ENCODE measurements at regions not wholly inside any gene's neighbourhood (a gene's known extent, or its start where the extent isn't known, plus 50 kb on each side); places are given as distances from the start of the nearest gene placed in this dataset.

- no peak overlapping the region for H2AFZ ChIP-seq (ENCODE audit: low read depth, low read length)
- no peaks in the 10 kb centered on the region for H3K27me3 ChIP-seq (ENCODE audit: low read depth, low read length)
Observed at GRCh38 chr3:153829606-153830170, 291.5 kb upstream of the ARHGEF26 start.

GRCh38 chr3:153830552-153830951 is 290.6 kb upstream of the ARHGEF26 start:
- no peaks in the 10 kb centered on the region for H3K4me1 ChIP-seq (ENCODE audit: low read length)
- no peak overlapping the region for H3K4me3 ChIP-seq (ENCODE audit: low read length)
- TF ChIP-seq EZH2phosphoT487 (IDR thresholded peaks at IDR 0.05; ENCODE audit: low read depth) = no peak
- TF ChIP-seq CTCF (IDR thresholded peaks at IDR 0.05; ENCODE audit: low read depth, low read length) = no peak

More at GRCh38 chr3:153829606-153830170, 291.5 kb upstream of the ARHGEF26 start:
- Histone ChIP-seq H3K4me2 (ENCODE audit: low read length) (no peak overlapping the region), H3K79me2 (ENCODE audit: low read length) (no peaks in the 10 kb centered on the region), H3K4me3 (ENCODE audit: low read length) (no peak overlapping the region), H3K9me3 (ENCODE audit: insufficient read depth, low read length) (no peaks in the 10 kb centered on the region), H3K27ac (ENCODE audit: low read length) (no peak overlapping the region), H3K4me1 (ENCODE audit: low read length) (no peaks in the 10 kb centered on the region), H4K20me1 (ENCODE audit: insufficient read depth, low read length) (no peaks in the 10 kb centered on the region), H3K36me3 (replicated peaks; ENCODE audit: low read depth, low read length) (no peaks in the 10 kb centered on the region), H3K9ac (ENCODE audit: low read length) (no peak overlapping the region)
- no peak for TF ChIP-seq CTCF (IDR thresholded peaks at IDR 0.05; ENCODE audit: low read depth, low read length)
- TF ChIP-seq EZH2phosphoT487 (IDR thresholded peaks at IDR 0.05; ENCODE audit: low read depth) = no peak

GRCh38 chr3:153835540-153835939 is 285.6 kb upstream of the ARHGEF26 start:
- Histone ChIP-seq H3K4me1 (ENCODE audit: low read length) (no peaks in the 10 kb centered on the region), H3K79me2 (ENCODE audit: low read length) (no peaks in the 10 kb centered on the region), H3K27ac (ENCODE audit: low read length) (no peak overlapping the region), H4K20me1 (ENCODE audit: insufficient read depth, low read length) (no peaks in the 10 kb centered on the region), H3K27me3 (ENCODE audit: low read depth, low read length) (no peaks in the 10 kb centered on the region), H3K9ac (ENCODE audit: low read length) (no peak overlapping the region), H2AFZ (ENCODE audit: low read depth, low read length) (no peak overlapping the region), H3K9me3 (ENCODE audit: insufficient read depth, low read length) (no peaks in the 10 kb centered on the region), H3K4me3 (ENCODE audit: low read length) (no peak overlapping the region), H3K4me2 (ENCODE audit: low read length) (no peak overlapping the region), H3K36me3 (replicated peaks; ENCODE audit: low read depth, low read length) (no peaks in the 10 kb centered on the region)
- TF ChIP-seq EZH2phosphoT487 (IDR thresholded peaks at IDR 0.05; ENCODE audit: low read depth) (no peak), CTCF (IDR thresholded peaks at IDR 0.05; ENCODE audit: low read depth, low read length) (peak; percentile 24)

More at GRCh38 chr3:153830552-153830951, 290.6 kb upstream of the ARHGEF26 start:
- H3K4me2 ChIP-seq (ENCODE audit: low read length) = no peak overlapping the region
- no peak overlapping the region for H2AFZ ChIP-seq (ENCODE audit: low read depth, low read length)
- H4K20me1 ChIP-seq (ENCODE audit: insufficient read depth, low read length) = no peaks in the 10 kb centered on the region
- no peaks in the 10 kb centered on the region for H3K36me3 ChIP-seq (replicated peaks; ENCODE audit: low read depth, low read length)
- H3K9ac ChIP-seq (ENCODE audit: low read length) = no peak overlapping the region
- no peaks in the 10 kb centered on the region for H3K27me3 ChIP-seq (ENCODE audit: low read depth, low read length)
- no peaks in the 10 kb centered on the region for H3K9me3 ChIP-seq (ENCODE audit: insufficient read depth, low read length)
- no peaks in the 10 kb centered on the region for H3K79me2 ChIP-seq (ENCODE audit: low read length)
- no peak overlapping the region for H3K27ac ChIP-seq (ENCODE audit: low read length)

GRCh38 chr3:153840487-153840886 is 280.7 kb upstream of the ARHGEF26 start:
- no peak overlapping the region for H3K9ac ChIP-seq (ENCODE audit: low read length)
- H3K79me2 ChIP-seq (ENCODE audit: low read length) = no peaks in the 10 kb centered on the region
- no peaks in the 10 kb centered on the region for H3K36me3 ChIP-seq (replicated peaks; ENCODE audit: low read depth, low read length)
- no peaks in the 10 kb centered on the region for H4K20me1 ChIP-seq (ENCODE audit: insufficient read depth, low read length)
- no peak overlapping the region for H3K4me3 ChIP-seq (ENCODE audit: low read length)
- no peak overlapping the region for H3K27ac ChIP-seq (ENCODE audit: low read length)
- H3K9me3 ChIP-seq (ENCODE audit: insufficient read depth, low read length) = no peaks in the 10 kb centered on the region
- H3K4me2 ChIP-seq (ENCODE audit: low read length) = no peak overlapping the region
- H2AFZ ChIP-seq (ENCODE audit: low read depth, low read length) = no peak overlapping the region
- TF ChIP-seq EZH2phosphoT487 (IDR thresholded peaks at IDR 0.05; ENCODE audit: low read depth) (no peak), CTCF (IDR thresholded peaks at IDR 0.05; ENCODE audit: low read depth, low read length) (no peak)
- H3K27me3 ChIP-seq (ENCODE audit: low read depth, low read length) = no peaks in the 10 kb centered on the region
- H3K4me1 ChIP-seq (ENCODE audit: low read length) = no peaks in the 10 kb centered on the region
